AG04449 (cell line): ENCODE measurements at regions not wholly inside any gene's neighbourhood (a gene's known extent, or its start where the extent isn't known, plus 50 kb on each side); places are given as distances from the start of the nearest gene placed in this dataset.
A peak's percentile ranks its signal among the peaks of the same experiment; 100 is the strongest.

Experiments
- CTCF ChIA-PET: fragments of 350-600 bp; formaldehyde crosslinking; extraction: SDS; loops from one replicate; lab custom pipeline; 2021; ENCODE audit warnings: antibody characterized with exemption; lab: Yijun Ruan, JAX
- POLR2A ChIA-PET: fragments of 400-600, 350-600 bp; formaldehyde crosslinking; extraction: SDS; loops from one replicate; lab custom pipeline; 2020; ENCODE audit warnings: antibody characterized with exemption, inconsistent platforms; lab: Yijun Ruan, JAX
- DNase-seq: peaks from one replicate; pipeline ENCODE4 v3.0.0-alpha.2; 2010; ENCODE audit warnings: low read depth, low spot score
- H3K4me3 ChIP-seq: 2 replicates; pipeline ENCODE4 v1.5.1; 2011; ENCODE audit warnings: low read depth, mild to moderate bottlenecking, control low read depth, low read length
- TF ChIP-seq, protein P1 (sequence below): IDR thresholded peaks from one replicate; pipeline ENCODE4 v1.5.1; 2011; ENCODE audit warnings: mild to moderate bottlenecking, moderate library complexity, low read length, control low read depth, inconsistent platforms; ENCODE audit not compliant: insufficient read depth; ENCODE audit errors: missing control alignments

DNA sequence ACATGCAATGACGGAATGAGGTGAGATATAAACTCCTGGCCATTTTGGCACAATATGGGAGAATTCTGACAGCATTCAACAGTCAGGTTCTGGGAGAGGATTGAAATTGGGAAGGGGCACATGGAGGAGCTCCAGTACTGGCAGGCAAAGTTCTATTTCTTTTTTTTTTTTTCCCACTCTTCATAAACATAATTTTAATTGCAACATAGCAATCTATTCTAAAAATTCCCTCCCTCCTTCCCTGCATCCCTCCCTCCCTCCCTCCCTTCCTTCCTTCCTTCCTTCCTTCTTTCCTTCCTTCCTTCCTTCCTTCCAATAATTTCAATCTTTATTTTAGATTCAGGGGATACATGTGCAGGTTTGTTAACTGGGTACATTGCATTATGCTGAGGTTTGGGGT, 93.2 kb downstream of the PTCSC3 start:
- POLR2A ChIA-PET: no interaction called here
- TF ChIP-seq, protein P1, sequence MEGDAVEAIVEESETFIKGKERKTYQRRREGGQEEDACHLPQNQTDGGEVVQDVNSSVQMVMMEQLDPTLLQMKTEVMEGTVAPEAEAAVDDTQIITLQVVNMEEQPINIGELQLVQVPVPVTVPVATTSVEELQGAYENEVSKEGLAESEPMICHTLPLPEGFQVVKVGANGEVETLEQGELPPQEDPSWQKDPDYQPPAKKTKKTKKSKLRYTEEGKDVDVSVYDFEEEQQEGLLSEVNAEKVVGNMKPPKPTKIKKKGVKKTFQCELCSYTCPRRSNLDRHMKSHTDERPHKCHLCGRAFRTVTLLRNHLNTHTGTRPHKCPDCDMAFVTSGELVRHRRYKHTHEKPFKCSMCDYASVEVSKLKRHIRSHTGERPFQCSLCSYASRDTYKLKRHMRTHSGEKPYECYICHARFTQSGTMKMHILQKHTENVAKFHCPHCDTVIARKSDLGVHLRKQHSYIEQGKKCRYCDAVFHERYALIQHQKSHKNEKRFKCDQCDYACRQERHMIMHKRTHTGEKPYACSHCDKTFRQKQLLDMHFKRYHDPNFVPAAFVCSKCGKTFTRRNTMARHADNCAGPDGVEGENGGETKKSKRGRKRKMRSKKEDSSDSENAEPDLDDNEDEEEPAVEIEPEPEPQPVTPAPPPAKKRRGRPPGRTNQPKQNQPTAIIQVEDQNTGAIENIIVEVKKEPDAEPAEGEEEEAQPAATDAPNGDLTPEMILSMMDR: no peak
- no peak for DNase-seq
- CTCF ChIA-PET: interaction anchor here (1.2 to 4.0 kb wide), 2 partner anchors 11 to 13 kb away, joined by 6 to 34 read pairs; no protein-coding TSS in a partner anchor
- no peak overlapping the region for H3K4me3 ChIP-seq

DNA sequence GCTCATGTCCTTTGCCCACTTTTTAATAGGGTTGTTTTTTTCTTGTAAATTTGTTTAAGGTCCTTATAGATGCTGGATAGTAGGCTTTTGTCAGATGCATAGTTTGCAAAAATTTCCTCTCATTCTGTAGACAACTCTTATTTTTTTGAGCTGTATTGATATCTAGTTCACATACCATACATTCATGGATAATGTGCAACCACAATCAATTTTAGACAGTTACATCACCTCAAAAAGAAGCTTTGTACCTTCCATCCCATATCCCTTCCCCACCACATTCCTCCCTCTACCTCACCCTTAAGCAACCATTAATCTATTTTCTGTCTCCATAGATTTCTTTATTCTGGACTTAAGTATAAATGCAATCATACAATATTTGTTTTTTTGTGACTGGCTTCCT, 98.4 kb downstream of the PTCSC3 start:
- CTCF ChIA-PET: interaction anchor here (1.7 to 2.7 kb wide), 2 partner anchors 8 to 13 kb away, joined by 6 to 24 read pairs; no protein-coding TSS in a partner anchor
- POLR2A ChIA-PET: no interaction called here
- TF ChIP-seq, protein P1: no peak
- DNase-seq: no peak
- no peak overlapping the region for H3K4me3 ChIP-seq

DNA sequence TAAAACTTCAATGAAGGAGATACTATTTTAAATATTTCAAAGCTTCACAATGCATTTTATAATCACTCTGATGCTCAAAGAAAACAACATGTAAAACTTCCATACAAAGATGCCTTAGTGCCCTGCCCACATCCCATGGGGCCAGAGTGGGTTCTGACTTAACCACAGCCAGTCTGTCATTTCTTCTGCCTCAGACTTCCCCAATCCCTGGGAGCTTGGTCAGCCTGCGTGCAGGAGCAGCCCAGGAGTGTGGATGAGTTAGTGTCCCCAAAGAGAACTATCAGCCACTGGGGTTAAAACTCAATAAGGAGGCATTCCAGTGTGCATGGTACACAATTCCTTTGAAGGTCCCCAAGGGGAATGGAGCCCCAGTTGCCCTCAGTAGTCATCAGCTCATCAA, 100.3 kb downstream of the PTCSC3 start:
- CTCF ChIA-PET: interaction anchor here (1.2 kb wide), 1 partner anchor 102 kb away, joined by 3 read pairs; no protein-coding TSS in a partner anchor
- H3K4me3 ChIP-seq: no peak overlapping the region
- POLR2A ChIA-PET: no interaction called here
- TF ChIP-seq, protein P1: no peak
- DNase-seq: no peak

DNA sequence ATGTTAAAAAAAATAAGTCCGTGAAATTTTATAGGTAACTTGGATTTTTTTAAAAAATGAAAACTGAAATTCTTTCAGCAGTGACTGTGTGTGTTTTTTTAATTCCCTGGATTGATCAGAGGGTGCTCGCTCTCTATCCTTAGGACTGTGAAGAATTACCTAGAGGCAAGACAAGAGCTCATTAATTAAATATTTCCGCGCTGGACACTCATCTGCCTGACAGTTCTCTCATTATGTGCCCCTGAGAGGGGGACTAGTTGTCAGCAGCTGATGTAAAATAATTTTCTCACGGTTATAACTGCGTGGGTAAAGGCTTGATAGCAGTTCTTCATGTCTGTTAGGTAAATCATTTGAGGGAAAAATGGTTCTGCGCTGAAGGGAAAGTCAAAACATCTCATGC, 101.3 kb downstream of the PTCSC3 start:
- ChIA-PET CTCF (no interaction called here), POLR2A (no interaction called here)
- TF ChIP-seq, protein P1: no peak
- no peak overlapping the region for H3K4me3 ChIP-seq
- no peak for DNase-seq

DNA sequence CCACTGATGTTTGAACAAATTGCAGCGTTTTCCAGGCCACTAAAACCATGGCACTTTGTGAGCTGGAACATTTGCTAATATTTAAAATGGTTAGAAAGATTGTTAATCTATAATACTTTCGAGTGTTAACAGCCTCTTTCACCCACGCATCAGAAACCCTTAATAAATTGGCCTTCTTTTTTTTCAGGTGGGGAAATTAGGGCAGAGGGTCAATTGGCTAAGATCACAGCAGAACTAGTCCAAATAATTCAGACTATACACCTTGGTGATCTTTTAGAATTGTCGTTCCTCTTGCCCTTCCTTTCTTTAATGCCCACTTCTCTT, 105.8 kb downstream of the PTCSC3 start:
- TF ChIP-seq, protein P1: no peak
- H3K4me3 ChIP-seq: no peak overlapping the region
- CTCF ChIA-PET: interaction anchor here (0.7 to 6.3 kb wide), 39 partner anchors 8 to 1084 kb away, joined by 3 to 143 read pairs (median 6); partner anchors contain the start of gene MBIP
- POLR2A ChIA-PET: interaction anchor here (0.6 kb wide), 1 partner anchor 35 kb away, joined by 3 read pairs; no protein-coding TSS in a partner anchor
- DNase-seq: no peak

DNA sequence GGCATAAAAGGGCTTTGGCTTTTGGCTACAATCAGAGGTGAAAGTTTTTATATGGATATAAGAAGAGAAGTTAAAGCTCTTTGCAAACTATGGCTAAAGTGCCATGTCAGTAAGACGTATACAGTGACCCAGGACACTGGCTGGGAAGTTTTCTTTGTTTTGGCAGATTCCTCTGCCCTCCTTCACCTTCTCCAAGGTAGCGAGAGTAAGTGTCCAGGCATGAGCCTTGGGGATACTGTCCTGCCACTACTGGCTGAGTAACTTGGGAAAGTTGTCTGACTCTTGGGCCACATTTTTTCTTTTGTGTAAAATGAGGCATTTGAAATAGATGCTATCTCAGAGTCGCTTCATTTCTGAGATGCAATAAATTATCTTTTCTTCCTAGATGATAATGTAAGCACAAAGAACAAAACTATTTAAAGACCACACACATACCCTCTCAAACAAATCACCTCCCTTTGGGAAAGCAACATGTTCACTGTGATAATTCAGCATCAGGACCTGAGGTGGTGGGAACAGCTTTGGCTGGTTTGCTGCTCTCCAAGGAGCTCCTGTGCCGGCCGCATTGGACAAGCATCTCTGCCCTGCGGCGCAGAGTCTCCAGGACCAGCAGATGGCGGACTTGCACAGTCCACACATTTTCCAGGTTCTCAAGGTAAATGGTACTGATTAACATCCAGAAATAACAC, 106.3 kb downstream of the PTCSC3 start:
- ChIA-PET CTCF (interaction anchor here (0.6 to 6.3 kb wide), 56 partner anchors 9 to 1084 kb away, joined by 3 to 143 read pairs (median 5); partner anchors contain the start of gene MBIP), POLR2A (interaction anchor here (0.6 kb wide), 1 partner anchor 36 kb away, joined by 3 read pairs; no protein-coding TSS in a partner anchor)
- DNase-seq: peak; percentile 36
- H3K4me3 ChIP-seq: no peak overlapping the region
- TF ChIP-seq, protein P1: peak; percentile 86
